ENCODE measurements at regions not wholly inside any gene's neighbourhood (a gene's known extent, or its start where the extent isn't known, plus 50 kb on each side); places are given as distances from the start of the nearest gene placed in this dataset.
"Not testable (repeated sequence)": the region's sequence is repeated elsewhere in the genome, so short reads cannot be mapped to it uniquely, and the experiment has no call there.

GRCh38 chr12:87599459-87599858 lies 429.7 kb downstream of the C12orf50 start:
- H3K27me3 Mint-ChIP-seq: no peaks in the 10 kb centered on the region
- H3K4me1 Mint-ChIP-seq: no peaks in the 10 kb centered on the region
- no peaks in the 10 kb centered on the region for H3K36me3 Mint-ChIP-seq (ENCODE audit: low read depth)
- H3K27ac Mint-ChIP-seq: no peak overlapping the region
- no peak for DNase-seq
- no peak overlapping the region for H3K4me3 Mint-ChIP-seq
- H3K9me3 Mint-ChIP-seq: no peaks in the 10 kb centered on the region
- ChIA-PET CTCF (no interaction called here), POLR2A (no interaction called here)

- no peaks in the 10 kb centered on the region for H3K9me3 Mint-ChIP-seq
- no peak overlapping the region for H3K4me3 Mint-ChIP-seq
- no peaks in the 10 kb centered on the region for H3K27me3 Mint-ChIP-seq
- no peaks in the 10 kb centered on the region for H3K4me1 Mint-ChIP-seq
- ChIA-PET CTCF (no interaction called here), POLR2A (no interaction called here)
- H3K36me3 Mint-ChIP-seq (ENCODE audit: low read depth): no peaks in the 10 kb centered on the region
- DNase-seq: no peak
- no peak overlapping the region for H3K27ac Mint-ChIP-seq
Observed at GRCh38 chr12:87597114-87597513, 432.1 kb downstream of the C12orf50 start.

- POLR2A ChIA-PET: no interaction called here
- H3K4me1 Mint-ChIP-seq: no peaks in the 10 kb centered on the region
- no peaks in the 10 kb centered on the region for H3K36me3 Mint-ChIP-seq (ENCODE audit: low read depth)
- H3K27me3 Mint-ChIP-seq: no peaks in the 10 kb centered on the region
- DNase-seq: no peak
- H3K9me3 Mint-ChIP-seq: no peaks in the 10 kb centered on the region
- no peak overlapping the region for H3K4me3 Mint-ChIP-seq
- H3K27ac Mint-ChIP-seq: no peak overlapping the region
- CTCF ChIA-PET: no interaction called here
Observed at GRCh38 chr12:87596636-87597035, 432.6 kb downstream of the C12orf50 start.

GRCh38 chr12:87596134-87596533 lies 433.1 kb downstream of the C12orf50 start:
- POLR2A ChIA-PET: no interaction called here
- H3K4me3 Mint-ChIP-seq: no peak overlapping the region
- H3K9me3 Mint-ChIP-seq: no peaks in the 10 kb centered on the region
- CTCF ChIA-PET: no interaction called here
- H3K27me3 Mint-ChIP-seq: no peaks in the 10 kb centered on the region
- DNase-seq: no peak
- H3K36me3 Mint-ChIP-seq (ENCODE audit: low read depth): no peaks in the 10 kb centered on the region
- no peaks in the 10 kb centered on the region for H3K4me1 Mint-ChIP-seq
- H3K27ac Mint-ChIP-seq: no peak overlapping the region

- ChIA-PET CTCF (no interaction called here), POLR2A (no interaction called here)
- peaks cover 2% of the 10 kb centered on the region for H3K9me3 Mint-ChIP-seq
- no peak overlapping the region for H3K4me3 Mint-ChIP-seq
- H3K4me1 Mint-ChIP-seq: no peaks in the 10 kb centered on the region
- H3K27me3 Mint-ChIP-seq: no peaks in the 10 kb centered on the region
- H3K36me3 Mint-ChIP-seq (ENCODE audit: low read depth): peaks cover 1% of the 10 kb centered on the region
- no peak for DNase-seq
- no peak overlapping the region for H3K27ac Mint-ChIP-seq
Observed at GRCh38 chr12:87585882-87586557, 443.2 kb downstream of the C12orf50 start.

GRCh38 chr12:87579091-87579490 lies 450.1 kb downstream of the C12orf50 start:
- DNase-seq; H3K27me3 Mint-ChIP-seq; H3K9me3 Mint-ChIP-seq; H3K4me3 Mint-ChIP-seq; H3K27ac Mint-ChIP-seq; POLR2A ChIA-PET; CTCF ChIA-PET; H3K36me3 Mint-ChIP-seq (ENCODE audit: low read depth); H3K4me1 Mint-ChIP-seq: not testable (repeated sequence)

- Mint-ChIP-seq H3K36me3 (ENCODE audit: low read depth) (no peaks in the 10 kb centered on the region), H3K4me3 (no peak overlapping the region), H3K9me3 (no peaks in the 10 kb centered on the region), H3K4me1 (no peaks in the 10 kb centered on the region), H3K27me3 (no peaks in the 10 kb centered on the region), H3K27ac (no peak overlapping the region)
- POLR2A ChIA-PET: no interaction called here
- CTCF ChIA-PET: no interaction called here
- DNase-seq: no peak
Observed at GRCh38 chr12:87575906-87576305, 453.3 kb downstream of the C12orf50 start.

GRCh38 chr12:87566918-87567317 lies 462.3 kb downstream of the C12orf50 start:
- H3K27ac Mint-ChIP-seq; H3K27me3 Mint-ChIP-seq; H3K4me3 Mint-ChIP-seq; DNase-seq; H3K4me1 Mint-ChIP-seq; POLR2A ChIA-PET; H3K9me3 Mint-ChIP-seq; CTCF ChIA-PET; H3K36me3 Mint-ChIP-seq (ENCODE audit: low read depth): not testable (repeated sequence)

- POLR2A ChIA-PET: no interaction called here
- H3K27ac Mint-ChIP-seq: no peak overlapping the region
Observed at GRCh38 chr12:87556985-87557384, 472.2 kb downstream of the C12orf50 start.

GRCh38 chr12:87531213-87531612 lies 498.0 kb downstream of the C12orf50 start:
- H3K4me3 Mint-ChIP-seq; H3K4me1 Mint-ChIP-seq; H3K27ac Mint-ChIP-seq; POLR2A ChIA-PET; CTCF ChIA-PET; DNase-seq; H3K9me3 Mint-ChIP-seq; H3K27me3 Mint-ChIP-seq; H3K36me3 Mint-ChIP-seq (ENCODE audit: low read depth): not testable (repeated sequence)

More at GRCh38 chr12:87556985-87557384, 472.2 kb downstream of the C12orf50 start:
- no peaks in the 10 kb centered on the region for H3K4me1 Mint-ChIP-seq
- no peak overlapping the region for H3K4me3 Mint-ChIP-seq
- H3K36me3 Mint-ChIP-seq (ENCODE audit: low read depth): no peaks in the 10 kb centered on the region
- H3K27me3 Mint-ChIP-seq: no peaks in the 10 kb centered on the region
- no peak for DNase-seq
- CTCF ChIA-PET: no interaction called here
- H3K9me3 Mint-ChIP-seq: peaks cover 3% of the 10 kb centered on the region

- no peak overlapping the region for H3K27ac Mint-ChIP-seq
- no peak overlapping the region for H3K4me3 Mint-ChIP-seq
- no peaks in the 10 kb centered on the region for H3K36me3 Mint-ChIP-seq (ENCODE audit: low read depth)
- no peaks in the 10 kb centered on the region for H3K27me3 Mint-ChIP-seq
- DNase-seq: no peak
- H3K4me1 Mint-ChIP-seq: no peaks in the 10 kb centered on the region
- POLR2A ChIA-PET: no interaction called here
- H3K9me3 Mint-ChIP-seq: peaks cover 3% of the 10 kb centered on the region
- CTCF ChIA-PET: no interaction called here
Observed at GRCh38 chr12:87529413-87529812, 499.8 kb downstream of the C12orf50 start.

GRCh38 chr12:87520968-87521367 lies 508.2 kb downstream of the C12orf50 start:
- Mint-ChIP-seq H3K27ac (no peak overlapping the region), H3K4me1 (no peaks in the 10 kb centered on the region), H3K36me3 (ENCODE audit: low read depth) (no peaks in the 10 kb centered on the region), H3K4me3 (no peak overlapping the region), H3K27me3 (no peaks in the 10 kb centered on the region), H3K9me3 (no peaks in the 10 kb centered on the region)
- ChIA-PET CTCF (no interaction called here), POLR2A (no interaction called here)
- DNase-seq: no peak

- no peaks in the 10 kb centered on the region for H3K36me3 Mint-ChIP-seq (ENCODE audit: low read depth)
- CTCF ChIA-PET: no interaction called here
- no peaks in the 10 kb centered on the region for H3K4me1 Mint-ChIP-seq
- H3K9me3 Mint-ChIP-seq: no peaks in the 10 kb centered on the region
- H3K27me3 Mint-ChIP-seq: no peaks in the 10 kb centered on the region
- no peak overlapping the region for H3K4me3 Mint-ChIP-seq
- POLR2A ChIA-PET: no interaction called here
- no peak for DNase-seq
- H3K27ac Mint-ChIP-seq: no peak overlapping the region
Observed at GRCh38 chr12:87518481-87518880, 510.7 kb downstream of the C12orf50 start.

- Mint-ChIP-seq H3K27ac (no peak overlapping the region), H3K36me3 (ENCODE audit: low read depth) (no peaks in the 10 kb centered on the region), H3K4me3 (no peak overlapping the region), H3K4me1 (no peaks in the 10 kb centered on the region), H3K27me3 (no peaks in the 10 kb centered on the region), H3K9me3 (no peaks in the 10 kb centered on the region)
- ChIA-PET CTCF (no interaction called here), POLR2A (no interaction called here)
- DNase-seq: no peak
Observed at GRCh38 chr12:87518036-87518435, 511.2 kb downstream of the C12orf50 start.
